ENCODE measurements at regions not wholly inside any gene's neighbourhood (a gene's known extent, or its start where the extent isn't known, plus 50 kb on each side); places are given as distances from the start of the nearest gene placed in this dataset.

- CTCF ChIA-PET = no interaction called here
- no peaks in the 10 kb centered on the region for H3K4me1 Mint-ChIP-seq
- H3K9me3 Mint-ChIP-seq = peaks cover 3% of the 10 kb centered on the region
- no peak for DNase-seq
- no peak overlapping the region for H3K4me3 Mint-ChIP-seq
- no peak overlapping the region for H3K27ac Mint-ChIP-seq
- H3K36me3 Mint-ChIP-seq = no peaks in the 10 kb centered on the region
- H3K27me3 Mint-ChIP-seq = no peaks in the 10 kb centered on the region
Observed at GRCh38 chr2:106708209-106708608, 177.8 kb downstream of the ST6GAL2 start.

GRCh38 chr2:106709229-106709628 lies 176.7 kb downstream of the ST6GAL2 start:
- CTCF ChIA-PET = no interaction called here
- no peak for DNase-seq
- Mint-ChIP-seq H3K36me3 (no peaks in the 10 kb centered on the region), H3K27me3 (no peaks in the 10 kb centered on the region), H3K9me3 (peaks cover 3% of the 10 kb centered on the region), H3K27ac (no peak overlapping the region), H3K4me3 (no peak overlapping the region), H3K4me1 (no peaks in the 10 kb centered on the region)

GRCh38 chr2:106719222-106719621 lies 166.7 kb downstream of the ST6GAL2 start:
- H3K27ac Mint-ChIP-seq = no peak overlapping the region
- CTCF ChIA-PET = no interaction called here
- DNase-seq = no peak
- no peaks in the 10 kb centered on the region for H3K4me1 Mint-ChIP-seq
- H3K36me3 Mint-ChIP-seq = no peaks in the 10 kb centered on the region
- peaks cover 1% of the 10 kb centered on the region for H3K9me3 Mint-ChIP-seq
- no peaks in the 10 kb centered on the region for H3K27me3 Mint-ChIP-seq
- no peak overlapping the region for H3K4me3 Mint-ChIP-seq

GRCh38 chr2:106720026-106720425 lies 165.9 kb downstream of the ST6GAL2 start:
- CTCF ChIA-PET = no interaction called here
- no peaks in the 10 kb centered on the region for H3K27me3 Mint-ChIP-seq
- H3K9me3 Mint-ChIP-seq = peaks cover 1% of the 10 kb centered on the region
- no peak for DNase-seq
- no peaks in the 10 kb centered on the region for H3K36me3 Mint-ChIP-seq
- no peak overlapping the region for H3K27ac Mint-ChIP-seq
- no peak overlapping the region for H3K4me3 Mint-ChIP-seq
- no peaks in the 10 kb centered on the region for H3K4me1 Mint-ChIP-seq

- CTCF ChIA-PET = no interaction called here
- no peaks in the 10 kb centered on the region for H3K27me3 Mint-ChIP-seq
- no peak overlapping the region for H3K4me3 Mint-ChIP-seq
- no peak overlapping the region for H3K27ac Mint-ChIP-seq
- no peaks in the 10 kb centered on the region for H3K4me1 Mint-ChIP-seq
- no peaks in the 10 kb centered on the region for H3K36me3 Mint-ChIP-seq
- no peaks in the 10 kb centered on the region for H3K9me3 Mint-ChIP-seq
- no peak for DNase-seq
Observed at GRCh38 chr2:106724301-106724794, 161.6 kb downstream of the ST6GAL2 start.

- CTCF ChIA-PET = no interaction called here
- no peaks in the 10 kb centered on the region for H3K4me1 Mint-ChIP-seq
- no peaks in the 10 kb centered on the region for H3K9me3 Mint-ChIP-seq
- no peaks in the 10 kb centered on the region for H3K27me3 Mint-ChIP-seq
- H3K36me3 Mint-ChIP-seq = no peaks in the 10 kb centered on the region
- no peak for DNase-seq
- H3K4me3 Mint-ChIP-seq = no peak overlapping the region
- H3K27ac Mint-ChIP-seq = no peak overlapping the region
Observed at GRCh38 chr2:106734165-106734564, 151.8 kb downstream of the ST6GAL2 start.

- CTCF ChIA-PET = no interaction called here
- no peaks in the 10 kb centered on the region for H3K9me3 Mint-ChIP-seq
- H3K27ac Mint-ChIP-seq = no peak overlapping the region
Observed at GRCh38 chr2:106735807-106736206, 150.2 kb downstream of the ST6GAL2 start.

GRCh38 chr2:106736221-106736620 lies 149.7 kb downstream of the ST6GAL2 start:
- H3K27me3 Mint-ChIP-seq = no peaks in the 10 kb centered on the region
- H3K4me3 Mint-ChIP-seq = no peak overlapping the region
- no peak for DNase-seq
- no peaks in the 10 kb centered on the region for H3K9me3 Mint-ChIP-seq
- H3K4me1 Mint-ChIP-seq = no peaks in the 10 kb centered on the region
- CTCF ChIA-PET = no interaction called here
- H3K27ac Mint-ChIP-seq = no peak overlapping the region
- no peaks in the 10 kb centered on the region for H3K36me3 Mint-ChIP-seq

More at GRCh38 chr2:106735807-106736206, 150.2 kb downstream of the ST6GAL2 start:
- no peaks in the 10 kb centered on the region for H3K4me1 Mint-ChIP-seq
- no peak for DNase-seq
- no peak overlapping the region for H3K4me3 Mint-ChIP-seq
- no peaks in the 10 kb centered on the region for H3K36me3 Mint-ChIP-seq
- H3K27me3 Mint-ChIP-seq = no peaks in the 10 kb centered on the region

GRCh38 chr2:106745468-106745867 lies 140.5 kb downstream of the ST6GAL2 start:
- Mint-ChIP-seq H3K4me1 (no peaks in the 10 kb centered on the region), H3K36me3 (no peaks in the 10 kb centered on the region), H3K9me3 (no peaks in the 10 kb centered on the region), H3K27ac (no peak overlapping the region), H3K4me3 (no peak overlapping the region), H3K27me3 (no peaks in the 10 kb centered on the region)
- CTCF ChIA-PET = no interaction called here
- DNase-seq = no peak

- no peak for DNase-seq
- Mint-ChIP-seq H3K4me3 (no peak overlapping the region), H3K36me3 (no peaks in the 10 kb centered on the region)
Observed at GRCh38 chr2:106749823-106750222, 136.1 kb downstream of the ST6GAL2 start.

More at GRCh38 chr2:106749823-106750222, 136.1 kb downstream of the ST6GAL2 start:
- Mint-ChIP-seq H3K9me3 (no peaks in the 10 kb centered on the region), H3K4me1 (no peaks in the 10 kb centered on the region), H3K27ac (no peak overlapping the region), H3K27me3 (no peaks in the 10 kb centered on the region)
- CTCF ChIA-PET = no interaction called here

All from activated naive CD4-positive, alpha-beta T cell treated with anti-CD3 and anti-CD28 coated beads, Interleukin-2, amount 10 ng/mL, durations not matched to agents 7 days and 5 days (primary cell).